Dermis microvascular lymphatic vessel endothelial cell (primary cell): ENCODE measurements at regions not wholly inside any gene's neighbourhood (a gene's known extent, or its start where the extent isn't known, plus 50 kb on each side); places are given as distances from the start of the nearest gene placed in this dataset.

Experiments used
- DNase-seq, 2 donors: peaks; one replicate each; pipeline versions ENCODE4 v3.0.0 to v3.0.0-alpha.2; 2010; ENCODE audit warnings: low read depth in 2 of 2

GRCh38 chr1:81230983-81231728 lies 569.6 kb upstream of the ADGRL2 start:
- no peak for DNase-seq

- no peak for DNase-seq
These were observed 571.8 kb upstream of the ADGRL2 start for GRCh38 chr1:81228926-81229325.

- DNase-seq = no peak
These were observed 574.2 kb upstream of the ADGRL2 start for GRCh38 chr1:81226603-81226928.

- no peak for DNase-seq
These were observed 574.7 kb upstream of the ADGRL2 start for GRCh38 chr1:81225789-81226602.

- DNase-seq = no peak
These were observed 576.5 kb upstream of the ADGRL2 start for GRCh38 chr1:81224222-81224621.

GRCh38 chr1:81221564-81221963 lies 579.2 kb upstream of the ADGRL2 start:
- DNase-seq = no peak

- no peak for DNase-seq
These were observed 580.1 kb upstream of the ADGRL2 start for GRCh38 chr1:81220614-81221071.

GRCh38 chr1:81217058-81217457 lies 583.7 kb upstream of the ADGRL2 start:
- DNase-seq = no peak

- DNase-seq = no peak
These were observed 587.5 kb upstream of the ADGRL2 start for GRCh38 chr1:81213279-81213678.

GRCh38 chr1:81209461-81209860 lies 591.3 kb upstream of the ADGRL2 start:
- DNase-seq = no peak

- DNase-seq = peak in 1 of 2 donors; percentile 9
These were observed 592.3 kb upstream of the ADGRL2 start for GRCh38 chr1:81208441-81208840.

- DNase-seq = no peak
These were observed 594.8 kb upstream of the ADGRL2 start for GRCh38 chr1:81205956-81206355.

- no peak for DNase-seq
These were observed 599.0 kb upstream of the ADGRL2 start for GRCh38 chr1:81201779-81202178.

- DNase-seq = no peak
These were observed 603.1 kb upstream of the ADGRL2 start for GRCh38 chr1:81197591-81197990.

- DNase-seq = no peak
These were observed 607.8 kb upstream of the ADGRL2 start for GRCh38 chr1:81192647-81193642.

GRCh38 chr1:81190003-81190402 lies 610.7 kb upstream of the ADGRL2 start:
- no peak for DNase-seq

GRCh38 chr1:81187635-81188034 lies 613.1 kb upstream of the ADGRL2 start:
- no peak for DNase-seq

- no peak for DNase-seq
These were observed 614.5 kb upstream of the ADGRL2 start for GRCh38 chr1:81186261-81186660.

- DNase-seq = no peak
These were observed 617.2 kb upstream of the ADGRL2 start for GRCh38 chr1:81183553-81183952.

GRCh38 chr1:81183051-81183450 lies 617.7 kb upstream of the ADGRL2 start:
- DNase-seq = no peak

GRCh38 chr1:81179242-81179641 lies 621.5 kb upstream of the ADGRL2 start:
- DNase-seq = peak in 1 of 2 donors; percentile 36
